Activated naive CD4-positive, alpha-beta T cell treated with anti-CD3 and anti-CD28 coated beads, Interleukin-2, amount 10 ng/mL, durations not matched to agents 7 days and 5 days (primary cell): ENCODE measurements at regions not wholly inside any gene's neighbourhood (a gene's known extent, or its start where the extent isn't known, plus 50 kb on each side); places are given as distances from the start of the nearest gene placed in this dataset.

Experiments used
- CTCF ChIA-PET: fragments of 350-600 bp; sonication (Branson Sonifier 250); formaldehyde crosslinking; loops from one replicate; lab custom pipeline; 2021; ENCODE audit warnings: antibody characterized with exemption; lab: Charles Lee
- DNase-seq: peaks from one replicate; pipeline ENCODE4 v3.0.0-alpha.2; 2020
- H3K27ac Mint-ChIP-seq: one replicate; pipeline ENCODE4 v1.8.0; 2021; ENCODE audit warnings: mild to moderate bottlenecking, moderate library complexity, mixed read lengths
- H3K27me3 Mint-ChIP-seq: one replicate; pipeline ENCODE4 v1.8.0; 2021; ENCODE audit warnings: mild to moderate bottlenecking, mixed read lengths
- H3K36me3 Mint-ChIP-seq: one replicate; pipeline ENCODE4 v1.8.0; 2021; ENCODE audit warnings: mixed read lengths
- H3K4me1 Mint-ChIP-seq: one replicate; pipeline ENCODE4 v1.8.0; 2021; ENCODE audit warnings: mixed read lengths
- H3K4me3 Mint-ChIP-seq: one replicate; pipeline ENCODE4 v1.8.0; 2021; ENCODE audit warnings: mild to moderate bottlenecking, moderate library complexity, mixed read lengths
- H3K9me3 Mint-ChIP-seq: one replicate; pipeline ENCODE4 v1.8.0; 2021; ENCODE audit warnings: mixed read lengths

- CTCF ChIA-PET = interaction anchor here (0.8 kb wide), 1 partner anchor 57 kb away, joined by 4 read pairs; no protein-coding TSS in a partner anchor
- peak overlapping the region; percentile 80 for H3K27ac Mint-ChIP-seq
- peak; percentile 87 for DNase-seq
- peaks cover 2% of the 10 kb centered on the region for H3K9me3 Mint-ChIP-seq
- peaks cover 21% of the 10 kb centered on the region for H3K4me1 Mint-ChIP-seq
- H3K4me3 Mint-ChIP-seq = peak overlapping the region; percentile 35
- peaks cover 5% of the 10 kb centered on the region for H3K36me3 Mint-ChIP-seq
- peaks cover 17% of the 10 kb centered on the region for H3K27me3 Mint-ChIP-seq
Observed at GRCh38 chr1:38527373-38527966, 332.1 kb downstream of the RRAGC start.

- Mint-ChIP-seq H3K4me3 (no peak overlapping the region), H3K4me1 (peaks cover 21% of the 10 kb centered on the region), H3K36me3 (peaks cover 5% of the 10 kb centered on the region), H3K27ac (no peak overlapping the region), H3K27me3 (peaks cover 21% of the 10 kb centered on the region), H3K9me3 (peaks cover 2% of the 10 kb centered on the region)
- CTCF ChIA-PET = interaction anchor here (1.4 kb wide), 1 partner anchor 34 kb away, joined by 4 read pairs; no protein-coding TSS in a partner anchor
- no peak for DNase-seq
Observed at GRCh38 chr1:38526046-38526445, 333.5 kb downstream of the RRAGC start.

GRCh38 chr1:38525343-38526043 is 334.1 kb downstream of the RRAGC start:
- no peak for DNase-seq
- H3K36me3 Mint-ChIP-seq = peaks cover 5% of the 10 kb centered on the region
- CTCF ChIA-PET = interaction anchor here (1.4 kb wide), 1 partner anchor 34 kb away, joined by 4 read pairs; no protein-coding TSS in a partner anchor
- H3K4me1 Mint-ChIP-seq = peaks cover 21% of the 10 kb centered on the region
- H3K27me3 Mint-ChIP-seq = peaks cover 23% of the 10 kb centered on the region
- peaks cover 2% of the 10 kb centered on the region for H3K9me3 Mint-ChIP-seq
- no peak overlapping the region for H3K4me3 Mint-ChIP-seq
- H3K27ac Mint-ChIP-seq = no peak overlapping the region

- Mint-ChIP-seq H3K4me1 (peaks cover 21% of the 10 kb centered on the region), H3K27ac (no peak overlapping the region)
Observed at GRCh38 chr1:38524025-38524641, 335.4 kb downstream of the RRAGC start.

GRCh38 chr1:38523568-38523939 is 336.0 kb downstream of the RRAGC start:
- CTCF ChIA-PET = no interaction called here
- H3K4me1 Mint-ChIP-seq = peaks cover 19% of the 10 kb centered on the region
- H3K27ac Mint-ChIP-seq = no peak overlapping the region
- peaks cover 5% of the 10 kb centered on the region for H3K36me3 Mint-ChIP-seq
- no peak for DNase-seq
- H3K9me3 Mint-ChIP-seq = peaks cover 2% of the 10 kb centered on the region
- H3K27me3 Mint-ChIP-seq = peaks cover 31% of the 10 kb centered on the region
- no peak overlapping the region for H3K4me3 Mint-ChIP-seq

More at GRCh38 chr1:38524025-38524641, 335.4 kb downstream of the RRAGC start:
- H3K27me3 Mint-ChIP-seq = peaks cover 31% of the 10 kb centered on the region
- H3K36me3 Mint-ChIP-seq = peaks cover 5% of the 10 kb centered on the region
- no peak overlapping the region for H3K4me3 Mint-ChIP-seq
- CTCF ChIA-PET = no interaction called here
- DNase-seq = no peak
- peaks cover 2% of the 10 kb centered on the region for H3K9me3 Mint-ChIP-seq

GRCh38 chr1:38522915-38523567 is 336.5 kb downstream of the RRAGC start:
- Mint-ChIP-seq H3K9me3 (no peaks in the 10 kb centered on the region), H3K4me3 (no peak overlapping the region), H3K27ac (no peak overlapping the region), H3K4me1 (peaks cover 16% of the 10 kb centered on the region), H3K36me3 (peaks cover 5% of the 10 kb centered on the region), H3K27me3 (peaks cover 31% of the 10 kb centered on the region)
- DNase-seq = no peak
- CTCF ChIA-PET = no interaction called here

GRCh38 chr1:38516560-38516959 is 343.0 kb downstream of the RRAGC start:
- no peak for DNase-seq
- Mint-ChIP-seq H3K9me3 (no peaks in the 10 kb centered on the region), H3K27ac (no peak overlapping the region), H3K4me3 (no peak overlapping the region), H3K27me3 (peaks cover 36% of the 10 kb centered on the region), H3K4me1 (no peaks in the 10 kb centered on the region), H3K36me3 (no peaks in the 10 kb centered on the region)
- CTCF ChIA-PET = no interaction called here

GRCh38 chr1:38512789-38513188 is 346.8 kb downstream of the RRAGC start:
- no peaks in the 10 kb centered on the region for H3K4me1 Mint-ChIP-seq
- H3K27me3 Mint-ChIP-seq = peaks cover 53% of the 10 kb centered on the region
- CTCF ChIA-PET = interaction anchor here (1.7 kb wide), 1 partner anchor 23 kb away, joined by 4 read pairs; no protein-coding TSS in a partner anchor
- H3K27ac Mint-ChIP-seq = no peak overlapping the region
- no peaks in the 10 kb centered on the region for H3K36me3 Mint-ChIP-seq
- DNase-seq = no peak
- no peak overlapping the region for H3K4me3 Mint-ChIP-seq
- no peaks in the 10 kb centered on the region for H3K9me3 Mint-ChIP-seq

- CTCF ChIA-PET = interaction anchor here (1.1 kb wide), 1 partner anchor 9 kb away, joined by 4 read pairs; no protein-coding TSS in a partner anchor
Observed at GRCh38 chr1:38512024-38512767, 347.4 kb downstream of the RRAGC start.

GRCh38 chr1:38508232-38508631 is 351.3 kb downstream of the RRAGC start:
- no peak for DNase-seq
- Mint-ChIP-seq H3K27ac (no peak overlapping the region), H3K27me3 (peaks cover 52% of the 10 kb centered on the region), H3K9me3 (no peaks in the 10 kb centered on the region), H3K4me1 (no peaks in the 10 kb centered on the region), H3K4me3 (no peak overlapping the region), H3K36me3 (no peaks in the 10 kb centered on the region)
- CTCF ChIA-PET = no interaction called here

More at GRCh38 chr1:38512024-38512767, 347.4 kb downstream of the RRAGC start:
- Mint-ChIP-seq H3K27ac (no peak overlapping the region), H3K36me3 (no peaks in the 10 kb centered on the region), H3K4me3 (no peak overlapping the region), H3K9me3 (no peaks in the 10 kb centered on the region), H3K4me1 (no peaks in the 10 kb centered on the region), H3K27me3 (peaks cover 51% of the 10 kb centered on the region)
- no peak for DNase-seq

GRCh38 chr1:38507563-38507962 is 352.0 kb downstream of the RRAGC start:
- Mint-ChIP-seq H3K27ac (peak overlapping the region; percentile 33), H3K36me3 (no peaks in the 10 kb centered on the region), H3K4me1 (no peaks in the 10 kb centered on the region), H3K9me3 (no peaks in the 10 kb centered on the region), H3K4me3 (no peak overlapping the region), H3K27me3 (peaks cover 50% of the 10 kb centered on the region)
- CTCF ChIA-PET = no interaction called here
- DNase-seq = no peak

- no peak overlapping the region for H3K27ac Mint-ChIP-seq
- CTCF ChIA-PET = no interaction called here
- H3K4me1 Mint-ChIP-seq = no peaks in the 10 kb centered on the region
- H3K9me3 Mint-ChIP-seq = no peaks in the 10 kb centered on the region
- no peaks in the 10 kb centered on the region for H3K36me3 Mint-ChIP-seq
- no peak for DNase-seq
- H3K27me3 Mint-ChIP-seq = peaks cover 56% of the 10 kb centered on the region
- no peak overlapping the region for H3K4me3 Mint-ChIP-seq
Observed at GRCh38 chr1:38505944-38506343, 353.6 kb downstream of the RRAGC start.

GRCh38 chr1:38502758-38503157 is 356.8 kb downstream of the RRAGC start:
- Mint-ChIP-seq H3K27me3 (peaks cover 51% of the 10 kb centered on the region), H3K36me3 (no peaks in the 10 kb centered on the region), H3K4me3 (no peak overlapping the region), H3K27ac (no peak overlapping the region), H3K4me1 (peaks cover 8% of the 10 kb centered on the region), H3K9me3 (no peaks in the 10 kb centered on the region)
- CTCF ChIA-PET = no interaction called here
- no peak for DNase-seq
